GM19023 (cell line): ENCODE measurements at regions not wholly inside any gene's neighbourhood (a gene's known extent, or its start where the extent isn't known, plus 50 kb on each side); places are given as distances from the start of the nearest gene placed in this dataset.

ENCODE experiments used
- ATAC-seq: cut with Tn5 transposase; IDR thresholded peaks from one replicate; pipeline ENCODE4 v1.9.1; 2021; ENCODE audit warnings: mild to moderate bottlenecking, moderate library complexity; ENCODE audit not compliant: unreplicated experiment

- no peak for ATAC-seq
Observed at GRCh38 chr2:199136242-199136641, 321.5 kb downstream of the SATB2 start.

DNA sequence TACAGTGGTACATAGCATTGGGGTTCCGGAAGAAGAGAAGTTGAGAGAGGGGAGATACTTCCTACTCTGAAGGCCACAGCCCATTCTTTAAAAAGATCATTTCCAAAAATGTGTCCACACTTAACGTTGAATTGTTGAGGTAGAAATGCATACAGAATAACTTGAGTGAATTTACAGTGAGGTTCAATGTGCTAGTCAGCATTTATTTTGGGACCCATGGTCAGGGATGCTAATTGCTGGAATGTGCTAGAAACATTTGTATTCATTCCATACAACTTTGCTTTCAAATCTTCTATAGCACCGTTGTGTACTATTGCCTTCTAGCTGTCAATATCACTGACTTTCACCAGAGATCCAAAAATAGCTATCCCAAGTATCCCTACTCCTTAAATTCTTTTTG is 325.9 kb downstream of the SATB2 start:
- ATAC-seq: no peak

GRCh38 chr2:199131136-199131655 is 326.5 kb downstream of the SATB2 start:
- ATAC-seq: no peak

GRCh38 chr2:199130501-199130900 is 327.2 kb downstream of the SATB2 start:
- no peak for ATAC-seq

DNA sequence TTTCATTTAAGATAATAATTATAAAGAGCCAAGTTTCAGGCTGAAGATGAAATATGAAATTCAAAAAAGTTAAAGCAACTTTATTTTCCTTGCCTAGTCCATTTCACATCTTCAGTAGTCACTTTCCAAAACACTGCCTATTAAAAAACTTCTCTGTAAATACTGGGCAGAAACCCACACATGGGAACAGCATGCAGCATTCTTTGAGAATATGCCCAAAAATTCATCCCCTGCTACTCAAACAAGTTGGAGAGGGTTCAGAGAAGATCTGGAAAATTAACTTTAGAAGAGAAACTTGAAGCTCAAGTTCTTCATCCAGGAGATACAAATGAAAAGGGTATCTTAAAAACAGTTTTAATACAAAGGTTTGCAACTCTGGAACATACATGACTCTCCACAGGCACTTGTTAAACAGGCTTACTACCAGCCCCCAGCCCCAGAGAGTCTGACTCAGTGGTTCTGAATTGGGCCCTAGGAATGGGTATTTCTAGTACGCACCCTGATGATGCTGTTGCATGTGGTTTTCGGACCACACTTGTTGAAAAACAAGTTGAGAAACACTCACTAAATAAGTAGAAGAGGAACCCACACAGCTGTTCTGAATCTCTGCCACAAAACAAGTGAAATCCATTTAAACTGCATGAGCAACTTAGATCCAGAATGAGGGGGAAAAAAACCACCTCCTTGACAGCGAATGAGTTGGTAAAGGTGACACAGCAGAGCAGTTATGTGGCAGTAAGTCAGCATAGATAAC is 329.1 kb downstream of the SATB2 start:
- ATAC-seq: no peak

DNA sequence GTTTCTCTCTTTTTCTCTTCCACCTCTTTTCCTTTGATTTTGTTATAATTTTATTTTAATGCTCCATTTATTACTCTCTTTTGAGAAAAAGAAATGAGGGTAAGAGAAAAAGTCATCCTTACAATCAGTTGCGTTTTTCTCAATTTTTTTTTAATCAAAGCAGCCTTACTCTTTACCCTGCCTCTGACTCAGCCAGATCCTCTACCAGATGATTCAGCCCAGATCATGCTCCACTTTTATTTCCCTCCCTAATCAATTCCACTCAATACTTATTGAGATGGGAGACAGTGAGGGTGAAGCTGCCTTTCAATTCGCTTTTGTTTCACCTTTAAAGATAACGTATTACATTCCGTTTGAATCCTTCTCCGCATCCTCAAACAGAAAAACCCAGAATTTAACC is 337.9 kb downstream of the SATB2 start:
- no peak for ATAC-seq

- no peak for ATAC-seq
Observed at GRCh38 chr2:199118673-199119112, 339.0 kb downstream of the SATB2 start.

DNA sequence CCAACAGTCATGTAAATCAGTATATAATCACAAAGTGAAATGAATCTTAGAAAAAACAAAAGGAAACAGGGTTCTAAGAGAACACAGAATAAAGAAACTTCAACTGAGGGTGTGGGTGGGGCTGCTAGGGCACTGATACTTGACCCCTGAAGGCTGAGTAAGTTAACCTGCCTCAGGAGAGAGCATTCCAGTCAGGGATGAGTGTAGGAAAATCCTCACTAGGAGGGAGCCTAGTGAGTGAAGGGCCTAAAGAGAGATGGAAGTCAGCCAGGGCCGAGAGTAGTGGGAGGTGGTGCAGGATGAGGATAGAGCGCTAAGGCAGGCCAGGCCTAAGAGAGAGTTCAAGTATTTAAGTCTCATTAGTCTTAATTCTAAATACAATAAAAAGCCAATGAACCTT is 342.6 kb downstream of the SATB2 start:
- ATAC-seq: no peak

GRCh38 chr2:199113111-199113510 is 344.6 kb downstream of the SATB2 start:
- no peak for ATAC-seq

- no peak for ATAC-seq
Observed at GRCh38 chr2:199111458-199111857, 346.3 kb downstream of the SATB2 start.

DNA sequence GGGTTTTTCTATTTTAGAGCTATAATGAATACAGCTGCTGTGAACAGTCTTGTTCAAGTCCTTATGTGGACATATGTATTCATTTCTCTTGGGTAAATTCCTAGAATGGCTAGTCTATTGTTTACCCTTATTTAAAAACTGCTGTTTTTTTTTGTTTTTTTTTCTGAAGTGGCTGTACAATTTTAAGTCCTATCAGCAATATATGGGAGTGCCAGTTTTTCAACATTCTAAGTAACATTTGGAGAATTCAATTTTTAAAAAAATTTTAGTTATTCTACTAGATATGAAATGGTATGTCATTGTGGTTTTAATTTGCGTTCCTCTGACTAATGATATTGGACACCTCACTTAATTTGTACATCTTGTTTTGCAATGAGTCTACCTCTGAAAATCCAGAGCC is 349.7 kb downstream of the SATB2 start:
- ATAC-seq: no peak

GRCh38 chr2:199105826-199106225 is 351.9 kb downstream of the SATB2 start:
- no peak for ATAC-seq

GRCh38 chr2:199101487-199101886 is 356.3 kb downstream of the SATB2 start:
- no peak for ATAC-seq

DNA sequence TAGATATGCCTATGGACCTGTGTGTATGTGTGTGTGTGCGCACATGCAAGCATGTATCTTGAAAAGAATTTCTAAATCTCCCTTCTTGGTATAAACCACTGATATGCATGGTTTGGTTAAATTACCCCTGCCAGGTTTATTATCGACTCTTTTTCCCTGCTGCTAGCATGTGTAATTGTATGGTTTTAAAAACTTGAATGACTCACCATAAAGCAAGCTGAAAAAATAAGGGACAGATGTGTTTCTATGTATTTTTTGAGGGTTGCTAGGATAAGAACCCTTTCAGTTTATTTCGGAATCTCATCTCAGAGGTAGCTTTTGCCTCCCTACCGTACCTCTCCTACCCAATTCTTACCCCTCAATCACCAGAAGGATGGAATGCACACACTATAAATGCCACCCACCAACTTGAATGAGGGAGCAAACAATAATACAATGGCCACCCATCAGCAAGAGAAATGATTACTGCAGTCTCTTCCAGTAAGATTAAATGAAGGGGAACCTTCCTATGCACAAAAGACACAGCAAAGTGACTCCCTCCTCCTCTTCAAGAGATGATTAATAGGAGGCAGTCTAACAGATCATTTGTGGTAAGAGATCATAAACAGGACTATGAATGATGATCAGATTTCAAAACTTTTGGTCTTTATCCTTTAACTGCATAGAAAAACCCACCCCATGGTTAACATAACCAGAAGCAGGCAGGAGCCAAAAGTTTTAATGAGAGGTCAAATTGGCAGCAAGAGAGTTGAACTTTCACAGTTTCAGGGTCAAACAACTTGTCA is 357.2 kb downstream of the SATB2 start:
- no peak for ATAC-seq

DNA sequence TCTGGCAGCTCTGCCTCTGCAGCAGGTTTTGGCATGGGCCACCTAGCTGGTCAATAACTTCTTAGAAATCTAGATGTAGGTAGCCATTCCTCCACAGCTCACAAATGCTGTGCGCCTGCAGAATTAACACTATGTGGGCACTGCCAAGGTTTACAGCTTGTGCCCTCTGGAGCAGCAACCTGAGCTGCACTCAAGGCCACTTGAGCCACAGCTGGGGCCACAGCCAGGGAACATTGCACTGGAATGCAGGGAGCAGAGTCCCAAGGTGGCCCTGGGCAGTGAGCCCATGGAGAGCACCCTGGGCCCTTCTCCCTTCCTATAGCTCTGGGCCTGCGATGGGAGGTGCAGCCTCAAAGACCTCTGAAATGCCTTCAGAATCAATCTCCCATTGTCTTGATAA is 365.3 kb downstream of the SATB2 start:
- ATAC-seq: no peak

- no peak for ATAC-seq
Observed at GRCh38 chr2:199085261-199085660, 372.5 kb downstream of the SATB2 start.

DNA sequence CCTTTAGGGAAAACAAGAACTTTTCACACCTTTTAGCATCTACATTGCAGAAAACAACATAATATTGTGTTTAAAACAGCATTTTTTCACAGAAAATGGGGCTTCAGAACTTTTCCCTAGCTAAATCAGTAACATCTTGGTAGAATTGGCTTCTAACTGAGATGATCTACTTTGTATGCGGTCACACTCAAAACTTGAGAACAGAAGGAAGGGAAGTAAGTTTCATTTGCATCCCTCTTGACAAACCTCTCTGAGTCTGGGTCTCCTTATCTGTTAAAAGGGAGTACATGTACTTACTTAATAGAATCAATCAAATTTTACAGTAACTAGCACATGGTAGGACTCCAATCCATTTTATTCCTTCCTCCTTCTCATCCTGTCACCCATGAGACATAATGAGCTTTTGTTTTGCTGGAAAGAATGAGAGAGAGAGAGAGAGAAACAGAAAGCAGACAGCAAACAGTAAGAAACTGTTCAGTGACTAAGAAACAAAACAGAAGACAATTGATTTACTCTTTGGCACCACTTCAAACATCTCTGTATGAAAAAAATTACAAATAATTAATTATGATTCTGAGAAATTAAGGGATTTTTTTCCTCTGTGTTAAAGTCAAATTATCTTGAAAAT is 387.3 kb downstream of the SATB2 start:
- ATAC-seq: no peak

DNA sequence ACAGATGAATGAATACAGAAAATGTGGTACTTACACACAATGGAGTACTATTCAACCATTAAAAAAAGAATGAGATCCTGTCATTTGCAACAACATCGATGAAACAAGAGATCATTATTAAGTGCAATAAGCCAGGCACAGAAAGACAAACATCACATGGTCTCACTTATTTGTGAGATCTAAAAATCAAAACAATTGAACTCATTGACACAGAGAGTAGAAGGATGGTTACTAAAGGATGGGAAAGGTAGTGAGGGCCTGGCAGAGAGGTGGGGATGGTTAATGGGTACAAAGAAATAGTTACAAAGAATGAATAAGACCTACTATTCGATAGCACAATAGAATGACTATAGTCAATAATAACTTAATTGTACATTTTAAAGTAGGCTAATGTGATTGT is 393.5 kb downstream of the SATB2 start:
- no peak for ATAC-seq

GRCh38 chr2:199057936-199058335 is 399.8 kb downstream of the SATB2 start:
- ATAC-seq: no peak

DNA sequence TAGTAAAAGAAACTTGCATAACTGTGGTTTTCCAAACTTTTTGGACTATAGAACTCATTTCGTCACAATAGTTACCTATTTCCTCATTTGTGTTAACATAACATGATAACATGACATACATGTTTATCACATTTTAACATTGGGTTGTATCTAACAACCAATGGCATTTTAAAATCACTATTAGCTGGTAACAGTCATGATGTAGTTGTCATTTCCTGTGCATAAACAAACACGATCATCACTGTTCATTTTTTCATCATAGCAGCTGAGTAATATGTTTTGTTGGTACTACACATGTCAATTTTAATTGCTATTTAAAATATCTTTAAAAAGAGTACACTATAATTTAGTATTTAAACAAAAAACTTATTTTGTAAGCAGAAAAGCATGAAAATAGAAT is 402.4 kb downstream of the SATB2 start:
- no peak for ATAC-seq

DNA sequence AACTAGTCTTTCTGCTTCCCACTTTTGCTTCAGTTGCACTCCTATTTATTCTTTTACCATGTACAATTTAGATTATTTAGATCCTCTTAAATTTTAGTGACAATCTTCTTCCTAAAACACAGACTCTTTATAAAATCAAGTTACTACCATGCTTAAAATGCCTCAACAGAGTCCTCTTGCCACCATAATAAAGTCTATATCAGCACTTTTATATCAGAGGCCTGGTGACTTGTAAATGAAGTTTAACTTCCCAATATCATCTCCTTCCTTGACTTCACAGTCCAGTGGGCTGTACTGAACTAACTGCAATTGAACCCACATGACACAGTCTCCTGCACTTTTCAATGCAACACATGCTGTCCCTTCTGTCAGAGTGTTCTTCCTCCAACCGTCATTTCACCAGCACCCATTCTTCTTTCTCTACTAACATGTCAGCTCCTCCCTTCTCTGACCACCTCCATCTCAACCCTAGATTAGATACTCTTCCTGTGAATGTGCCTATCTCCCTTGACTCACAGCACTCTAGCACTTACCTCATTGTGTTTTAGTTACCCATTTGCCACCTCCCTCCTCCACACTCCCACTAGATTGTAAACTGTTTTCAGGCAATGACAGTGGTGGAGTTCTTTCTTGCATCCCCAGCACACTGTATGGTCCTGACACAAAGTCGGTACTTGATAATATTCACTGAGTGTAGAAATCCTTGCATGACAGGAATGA is 414.9 kb downstream of the SATB2 start:
- no peak for ATAC-seq
